K562 (cell line): ENCODE measurements at regions not wholly inside any gene's neighbourhood (a gene's known extent, or its start where the extent isn't known, plus 50 kb on each side); places are given as distances from the start of the nearest gene placed in this dataset.

Experiments used
- ATAC-seq: fragments of 200-7000 bp; cut with Tn5 transposase; 3 replicates; pipeline ENCODE4 v1.9.1; 2020; ENCODE audit warnings: moderate library complexity
- BruUV-seq: library from RNA; stranded (reverse); fragments of 400-500 nt; replicated peaks from 2 replicates; lab custom pipeline; 2021; lab: Mats Ljungman, UMichigan
- CTCF ChIA-PET: fragments of 300-600 bp; formaldehyde crosslinking; extraction: SDS; loops from one replicate; lab custom pipeline; 2021; ENCODE audit warnings: low intra/inter-chr PET ratio; lab: Yijun Ruan, JAX
- POLR2A ChIA-PET: fragments of 300-600, 350-650 bp; sonication (Branson Sonifier 250); formaldehyde crosslinking; extraction: SDS; loops from one replicate; lab custom pipeline; 2021; ENCODE audit warnings: antibody characterized with exemption, inconsistent platforms; lab: Yijun Ruan, JAX
- DNase-seq, 4 experiments: peaks; one replicate each; pipeline versions ENCODE4 v3.0.0 to v3.0.0-alpha.2; 2011 to 2018; ENCODE audit warnings: low spot score in 3 of 4, mixed read lengths in 3 of 4; ENCODE audit errors: extremely low read depth in 1 of 4
- FAIRE-seq: peaks from 2 replicates; lab custom pipeline; 2011; peaks lifted over from hg19 to GRCh38; lab: Jason Lieb, UNC
- H2AFZ ChIP-seq: 2 replicates; pipeline ENCODE4 v1.6.0; 2011; ENCODE audit warnings: low read depth, low read length, control low read depth, inconsistent platforms
- H3K27ac ChIP-seq: fragments of 200-600 bp; 3 replicates; pipeline ENCODE4 v1.8.0; 2011; ENCODE audit warnings: low read depth, mild to moderate bottlenecking, control low read depth, inconsistent platforms, low read length, moderate library complexity, mixed read lengths; ENCODE audit errors: extremely low read depth
- H3K27me3 ChIP-seq, 2 experiments: fragments of 300-600 bp in 1 of 2; 2 replicates in 1 of 2; 3 replicates in 1 of 2; pipeline versions ENCODE4 v1.6.0 to v1.8.0; 2011; ENCODE audit warnings: inconsistent platforms in 2 of 2, low read length in 2 of 2, mild to moderate bottlenecking in 1 of 2, mixed read lengths in 1 of 2, moderate library complexity in 1 of 2; ENCODE audit not compliant: control insufficient read depth in 2 of 2, insufficient read depth in 2 of 2
- H3K36me3 ChIP-seq: fragments of 300-600 bp; 3 replicates; pipeline ENCODE4 v1.8.0; 2011; ENCODE audit warnings: mild to moderate bottlenecking, low read length, inconsistent platforms; ENCODE audit not compliant: control insufficient read depth, insufficient read depth
- H3K4me1 ChIP-seq, 2 experiments: fragments of 200-600 bp in 1 of 2; replicated peaks in 1 of 2; 2 replicates in 1 of 2; 3 replicates in 1 of 2; pipeline versions ENCODE4 v1.5.1 to v1.8.0; 2011; ENCODE audit warnings: inconsistent platforms in 2 of 2, low read length in 2 of 2, mild to moderate bottlenecking in 1 of 2, mixed read lengths in 1 of 2, moderate library complexity in 1 of 2; ENCODE audit not compliant: control insufficient read depth in 2 of 2, insufficient read depth in 2 of 2
- H3K4me2 ChIP-seq: 2 replicates; pipeline ENCODE4 v1.6.1; 2011; ENCODE audit warnings: low read length, control low read depth, inconsistent platforms, mixed read lengths; ENCODE audit not compliant: insufficient read depth
- H3K4me3 ChIP-seq: fragments of 200-600 bp; sonication (generic), shearing (Covaris generic); 2 replicates; pipeline ENCODE4 v1.5.1; 2016; ENCODE audit warnings: control low read depth, inconsistent platforms
- H3K79me2 ChIP-seq: fragments of 200-600 bp; 3 replicates; pipeline ENCODE4 v1.8.0; 2011; ENCODE audit warnings: low read length, inconsistent platforms; ENCODE audit not compliant: control insufficient read depth, insufficient read depth
- H3K9ac ChIP-seq, 2 experiments: 2 replicates each; pipeline versions ENCODE4 v1.6.0 to v1.6.1; 2011; ENCODE audit warnings: low read depth in 2 of 2, low read length in 2 of 2, control low read depth in 1 of 2, inconsistent platforms in 1 of 2, mild to moderate bottlenecking in 1 of 2, mixed read lengths in 1 of 2; ENCODE audit not compliant: insufficient read depth in 1 of 2
- H3K9me1 ChIP-seq: one replicate; pipeline ENCODE4 v1.6.0; 2011; ENCODE audit warnings: inconsistent platforms, mild to moderate bottlenecking, low read length, moderate library complexity; ENCODE audit not compliant: control insufficient read depth, insufficient read depth
- H3K9me3 ChIP-seq: replicated peaks from 2 replicates; pipeline ENCODE4 v1.5.1; 2011; ENCODE audit warnings: low read depth, low read length, inconsistent platforms; ENCODE audit not compliant: control insufficient read depth, insufficient read depth
- H4K20me1 ChIP-seq: replicated peaks from 2 replicates; pipeline ENCODE4 v1.6.1; 2011; ENCODE audit warnings: low read length, inconsistent platforms, mixed read lengths; ENCODE audit not compliant: control insufficient read depth, insufficient read depth
- ARID3A ChIP-seq: IDR thresholded peaks from 2 replicates; pipeline ENCODE4 v1.6.1; 2012; ENCODE audit warnings: low read depth, low read length, improper control_type of control experiment, borderline replicate concordance
- BCLAF1 ChIP-seq, 2 experiments: fragments of 450-650 bp in 1 of 2; IDR thresholded peaks; 2 replicates each; pipeline ENCODE4 v1.6.1; 2011 to 2017; ENCODE audit warnings: low read depth in 2 of 2, antibody characterized with exemption in 1 of 2, borderline replicate concordance in 1 of 2, low read length in 1 of 2, mild to moderate bottlenecking in 1 of 2, mixed read lengths in 1 of 2; ENCODE audit not compliant: control insufficient read depth in 1 of 2
- CAMTA2 ChIP-seq: fragments of 250-450 bp; sonication (Bioruptor Pico); conservative IDR thresholded peaks from 2 replicates; pipeline ENCODE4 v1.5.1; 2022
- HNRNPLL ChIP-seq: fragments of 200-400 bp; formaldehyde crosslinking; IDR thresholded peaks from 2 replicates; pipeline ENCODE4 v1.6.1; 2017; ENCODE audit warnings: low read length, low read depth, mild to moderate bottlenecking; ENCODE audit not compliant: poor library complexity, severe bottlenecking
- MAFF ChIP-seq: IDR thresholded peaks from 2 replicates; pipeline ENCODE4 v1.6.1; 2012; ENCODE audit warnings: low read length, improper control_type of control experiment
- MBD1 ChIP-seq: fragments of 250-450 bp; sonication (Bioruptor Pico); IDR thresholded peaks from 2 replicates; pipeline ENCODE4 v1.8.0; 2022; ENCODE audit warnings: inconsistent platforms
- RERE ChIP-seq: sonication (generic); formaldehyde crosslinking; IDR thresholded peaks from 2 replicates; pipeline ENCODE4 v1.8.0; 2023; ENCODE audit warnings: missing genetic modification reagents, mild to moderate bottlenecking, borderline replicate concordance
- TFAM ChIP-seq: fragments of 250-450 bp; sonication (Bioruptor Pico); conservative IDR thresholded peaks from 2 replicates; pipeline ENCODE4 v1.5.0; 2021; ENCODE audit warnings: mild to moderate bottlenecking, moderate library complexity
- WGBS: fragments of 100-300 bp; shearing (Covaris generic); methylation state at CpG from one replicate; pipeline ENCODE4 v1.1.6; 2016; ENCODE audit warnings: low coverage, mixed read lengths; ENCODE audit not compliant: insufficient coverage; ENCODE audit errors: missing lambda C conversion rate; 5-methylcytosine and 5-hydroxymethylcytosine counted together
- in situ Hi-C: fragments of 300-500 bp; cut with MboI; formaldehyde crosslinking; loops from 4 replicates; pipeline ENCODE4 v1.15.0; 2018; ENCODE audit warnings: inconsistent platforms, mixed read lengths
- intact Hi-C: fragments of 100-400 bp; cut with micrococcal nuclease; formaldehyde crosslinking; loops from 2 replicates; pipeline ENCODE4 v1.14.2; 2022

DNA sequence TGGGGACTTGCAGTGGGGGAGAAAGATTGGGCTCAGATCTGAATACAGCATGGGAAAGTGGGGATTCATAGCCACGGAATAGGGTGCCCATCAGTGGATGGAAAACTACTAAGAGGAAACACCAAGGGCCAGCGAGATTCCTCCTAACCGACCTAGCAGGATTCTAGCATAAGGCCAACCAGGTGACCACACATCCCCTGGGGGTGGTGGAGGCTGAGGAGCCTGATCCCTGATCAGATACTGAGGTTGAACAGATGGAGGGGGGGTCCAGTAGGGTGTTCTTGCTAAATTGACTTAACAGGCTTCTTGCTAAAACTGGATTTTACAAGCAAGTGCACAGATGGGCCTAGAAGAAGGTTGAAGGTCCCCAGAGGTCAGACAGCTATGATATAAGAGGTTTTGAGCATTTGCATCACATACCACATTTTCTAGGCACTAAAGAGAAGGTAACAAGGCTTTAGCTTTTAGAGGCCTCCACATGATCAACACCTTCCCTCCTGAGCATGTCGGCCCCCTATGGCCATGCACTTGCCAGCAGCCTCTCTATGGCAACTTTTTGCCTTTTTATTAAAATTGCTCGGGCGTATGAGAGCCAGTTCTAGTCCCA lies 69.1 kb upstream of the PUDP start:
- Histone ChIP-seq H3K27ac (no peak overlapping the region), H3K4me2 (no peak overlapping the region)
- TF ChIP-seq HNRNPLL (no peak), RERE (CRISPR knock-in tag) (no peak), ARID3A (no peak), BCLAF1 (IDR thresholded peaks at IDR 0.05; ENCODE audit: borderline replicate concordance in 1 of 2, control insufficient read depth in 1 of 2, low read depth in 2 of 2, low read length in 1 of 2) (no peak), MAFF (no peak), TFAM (CRISPR knock-in tag) (no peak), MBD1 (CRISPR knock-in tag) (no peak), CAMTA2 (CRISPR knock-in tag) (no peak)

More for the DNA sequence above, 69.1 kb upstream of the PUDP start:
- WGBS, result 5% methylated on average over 6 of the region's 6 CpGs
- H2AFZ ChIP-seq, result no peak overlapping the region
- no TSS peak for BruUV-seq
- intact Hi-C loops (no loop called here), in situ Hi-C loops (no loop called here)
- H3K79me2 ChIP-seq, result no peaks in the 10 kb centered on the region
- CTCF ChIA-PET, result no interaction called here
- no peaks in the 10 kb centered on the region for H3K9me3 ChIP-seq
- no peaks in the 10 kb centered on the region for H3K36me3 ChIP-seq
- no peaks in the 10 kb centered on the region for H4K20me1 ChIP-seq
- POLR2A ChIA-PET, result no interaction called here
- ATAC-seq (no peak), DNase-seq (no peak), FAIRE-seq (no peak)
- no peaks in the 10 kb centered on the region for H3K4me1 ChIP-seq
- no peaks in the 10 kb centered on the region for H3K9me1 ChIP-seq
- H3K9ac ChIP-seq, result no peak overlapping the region
- no peaks in the 10 kb centered on the region for H3K27me3 ChIP-seq
- no peak overlapping the region for H3K4me3 ChIP-seq
